ENCODE measurements at regions not wholly inside any gene's neighbourhood (a gene's known extent, or its start where the extent isn't known, plus 50 kb on each side); places are given as distances from the start of the nearest gene placed in this dataset.
"Not testable (repeated sequence)": the region's sequence is repeated elsewhere in the genome, so short reads cannot be mapped to it uniquely, and the experiment has no call there.

GRCh38 chr6:62819640-62820039, 391.6 kb upstream of the FKBP1C start:
- no peak for DNase-seq (ENCODE audit: low read depth)
- in situ Hi-C loops (cut with HindIII; ENCODE audit: low pct_unique_long_range_greater_than_20kb, low sequenced_read_pairs), result no loop called here

- peak; percentile 78 for DNase-seq (ENCODE audit: low read depth)
- in situ Hi-C loops (cut with HindIII; ENCODE audit: low pct_unique_long_range_greater_than_20kb, low sequenced_read_pairs), result no loop called here
Observed at GRCh38 chr6:62808565-62809293, 402.5 kb upstream of the FKBP1C start.

GRCh38 chr6:62805431-62805830, 405.8 kb upstream of the FKBP1C start:
- in situ Hi-C loops (cut with HindIII; ENCODE audit: low pct_unique_long_range_greater_than_20kb, low sequenced_read_pairs), result no loop called here
- DNase-seq (ENCODE audit: low read depth), result peak; percentile 78

- in situ Hi-C loops (cut with HindIII; ENCODE audit: low pct_unique_long_range_greater_than_20kb, low sequenced_read_pairs), result no loop called here
- DNase-seq (ENCODE audit: low read depth), result no peak
Observed at GRCh38 chr6:62803094-62803493, 408.2 kb upstream of the FKBP1C start.

GRCh38 chr6:62797190-62797589, 414.1 kb upstream of the FKBP1C start:
- DNase-seq (ENCODE audit: low read depth), result no peak
- in situ Hi-C loops (cut with HindIII; ENCODE audit: low pct_unique_long_range_greater_than_20kb, low sequenced_read_pairs), result no loop called here

GRCh38 chr6:62775427-62776022, 435.7 kb upstream of the FKBP1C start:
- DNase-seq (ENCODE audit: low read depth), result peak; percentile 22
- in situ Hi-C loops (cut with HindIII; ENCODE audit: low pct_unique_long_range_greater_than_20kb, low sequenced_read_pairs), result no loop called here

- in situ Hi-C loops (cut with HindIII; ENCODE audit: low pct_unique_long_range_greater_than_20kb, low sequenced_read_pairs), result not testable (repeated sequence)
- peak; percentile 4 for DNase-seq (ENCODE audit: low read depth)
Observed at GRCh38 chr6:62766174-62766573, 445.1 kb upstream of the FKBP1C start.

GRCh38 chr6:62764841-62765240, 446.4 kb upstream of the FKBP1C start:
- in situ Hi-C loops (cut with HindIII; ENCODE audit: low pct_unique_long_range_greater_than_20kb, low sequenced_read_pairs), result no loop called here
- DNase-seq (ENCODE audit: low read depth), result no peak

GRCh38 chr6:62763125-62763912, 447.9 kb upstream of the FKBP1C start:
- DNase-seq (ENCODE audit: low read depth), result no peak
- in situ Hi-C loops (cut with HindIII; ENCODE audit: low pct_unique_long_range_greater_than_20kb, low sequenced_read_pairs), result no loop called here

- in situ Hi-C loops (cut with HindIII; ENCODE audit: low pct_unique_long_range_greater_than_20kb, low sequenced_read_pairs), result no loop called here
- no peak for DNase-seq (ENCODE audit: low read depth)
Observed at GRCh38 chr6:62746968-62747367, 460.9 kb upstream of the KHDRBS2 start.

GRCh38 chr6:62746161-62746560, 460.1 kb upstream of the KHDRBS2 start:
- DNase-seq (ENCODE audit: low read depth), result no peak
- in situ Hi-C loops (cut with HindIII; ENCODE audit: low pct_unique_long_range_greater_than_20kb, low sequenced_read_pairs), result no loop called here

GRCh38 chr6:62740596-62740995, 454.6 kb upstream of the KHDRBS2 start:
- in situ Hi-C loops (cut with HindIII; ENCODE audit: low pct_unique_long_range_greater_than_20kb, low sequenced_read_pairs), result no loop called here

GRCh38 chr6:62740171-62740570, 454.1 kb upstream of the KHDRBS2 start:
- no peak for DNase-seq (ENCODE audit: low read depth)
- in situ Hi-C loops (cut with HindIII; ENCODE audit: low pct_unique_long_range_greater_than_20kb, low sequenced_read_pairs), result no loop called here

More at GRCh38 chr6:62740596-62740995, 454.6 kb upstream of the KHDRBS2 start:
- no peak for DNase-seq (ENCODE audit: low read depth)

GRCh38 chr6:62737792-62738191, 451.8 kb upstream of the KHDRBS2 start:
- no peak for DNase-seq (ENCODE audit: low read depth)
- in situ Hi-C loops (cut with HindIII; ENCODE audit: low pct_unique_long_range_greater_than_20kb, low sequenced_read_pairs), result no loop called here

GRCh38 chr6:62721408-62721807, 435.4 kb upstream of the KHDRBS2 start:
- no peak for DNase-seq (ENCODE audit: low read depth)
- in situ Hi-C loops (cut with HindIII; ENCODE audit: low pct_unique_long_range_greater_than_20kb, low sequenced_read_pairs), result no loop called here

GRCh38 chr6:62716719-62717118, 430.7 kb upstream of the KHDRBS2 start:
- DNase-seq (ENCODE audit: low read depth), result no peak
- in situ Hi-C loops (cut with HindIII; ENCODE audit: low pct_unique_long_range_greater_than_20kb, low sequenced_read_pairs), result no loop called here

- in situ Hi-C loops (cut with HindIII; ENCODE audit: low pct_unique_long_range_greater_than_20kb, low sequenced_read_pairs), result no loop called here
- DNase-seq (ENCODE audit: low read depth), result no peak
Observed at GRCh38 chr6:62714112-62714511, 428.1 kb upstream of the KHDRBS2 start.

- in situ Hi-C loops (cut with HindIII; ENCODE audit: low pct_unique_long_range_greater_than_20kb, low sequenced_read_pairs), result no loop called here
- no peak for DNase-seq (ENCODE audit: low read depth)
Observed at GRCh38 chr6:62711750-62712149, 425.7 kb upstream of the KHDRBS2 start.

- no peak for DNase-seq (ENCODE audit: low read depth)
- in situ Hi-C loops (cut with HindIII; ENCODE audit: low pct_unique_long_range_greater_than_20kb, low sequenced_read_pairs), result no loop called here
Observed at GRCh38 chr6:62707914-62708313, 421.9 kb upstream of the KHDRBS2 start.

Measured in Caki2 (cell line).